ENCODE measurements at regions not wholly inside any gene's neighbourhood (a gene's known extent, or its start where the extent isn't known, plus 50 kb on each side); places are given as distances from the start of the nearest gene placed in this dataset.
A peak's percentile ranks its signal among the peaks of the same experiment; 100 is the strongest.
"Not testable (repeated sequence)": the region's sequence is repeated elsewhere in the genome, so short reads cannot be mapped to it uniquely, and the experiment has no call there.

DNA sequence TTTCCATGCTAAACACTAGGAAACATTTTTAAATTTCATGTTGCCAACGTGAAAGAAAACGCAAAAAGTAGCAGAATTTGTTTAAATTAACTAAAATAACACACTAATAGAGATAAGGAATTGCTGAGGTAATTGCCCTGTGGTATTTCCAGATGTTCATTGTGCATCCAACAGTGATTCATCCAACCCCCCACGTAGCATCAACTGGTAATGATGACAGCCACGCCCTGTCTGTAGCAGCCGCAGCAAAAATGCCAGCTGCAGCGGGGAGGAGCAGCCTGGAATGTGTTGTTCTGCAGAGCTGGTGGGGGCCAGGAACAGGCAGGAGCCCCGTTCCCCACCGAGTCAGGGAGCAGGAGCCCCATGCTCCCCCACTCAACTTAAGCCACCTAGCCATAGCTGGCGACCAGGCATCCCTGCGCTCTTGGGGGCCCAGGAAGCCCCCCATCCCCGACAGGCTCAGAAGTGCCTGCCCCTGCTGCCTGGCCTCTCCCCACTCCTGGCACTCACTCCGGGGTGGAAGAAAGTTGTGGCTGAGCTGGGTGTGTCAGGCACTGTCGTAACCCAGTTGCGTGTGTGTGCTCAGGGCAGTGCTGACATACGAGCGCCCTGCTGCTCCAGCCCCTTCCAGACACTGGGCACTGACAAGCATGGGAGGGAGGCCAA, 695.1 kb upstream of the ACVR2A start:
- DNase-seq (ENCODE audit: low read depth) = no peak
- no peak overlapping the region for H3K4me3 ChIP-seq (ENCODE audit: low read depth, low read length)
- TF ChIP-seq, protein P1, sequence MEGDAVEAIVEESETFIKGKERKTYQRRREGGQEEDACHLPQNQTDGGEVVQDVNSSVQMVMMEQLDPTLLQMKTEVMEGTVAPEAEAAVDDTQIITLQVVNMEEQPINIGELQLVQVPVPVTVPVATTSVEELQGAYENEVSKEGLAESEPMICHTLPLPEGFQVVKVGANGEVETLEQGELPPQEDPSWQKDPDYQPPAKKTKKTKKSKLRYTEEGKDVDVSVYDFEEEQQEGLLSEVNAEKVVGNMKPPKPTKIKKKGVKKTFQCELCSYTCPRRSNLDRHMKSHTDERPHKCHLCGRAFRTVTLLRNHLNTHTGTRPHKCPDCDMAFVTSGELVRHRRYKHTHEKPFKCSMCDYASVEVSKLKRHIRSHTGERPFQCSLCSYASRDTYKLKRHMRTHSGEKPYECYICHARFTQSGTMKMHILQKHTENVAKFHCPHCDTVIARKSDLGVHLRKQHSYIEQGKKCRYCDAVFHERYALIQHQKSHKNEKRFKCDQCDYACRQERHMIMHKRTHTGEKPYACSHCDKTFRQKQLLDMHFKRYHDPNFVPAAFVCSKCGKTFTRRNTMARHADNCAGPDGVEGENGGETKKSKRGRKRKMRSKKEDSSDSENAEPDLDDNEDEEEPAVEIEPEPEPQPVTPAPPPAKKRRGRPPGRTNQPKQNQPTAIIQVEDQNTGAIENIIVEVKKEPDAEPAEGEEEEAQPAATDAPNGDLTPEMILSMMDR (IDR thresholded peaks at IDR 0.05; ENCODE audit: control insufficient read depth, extremely low read depth, insufficient read depth) = no peak

DNA sequence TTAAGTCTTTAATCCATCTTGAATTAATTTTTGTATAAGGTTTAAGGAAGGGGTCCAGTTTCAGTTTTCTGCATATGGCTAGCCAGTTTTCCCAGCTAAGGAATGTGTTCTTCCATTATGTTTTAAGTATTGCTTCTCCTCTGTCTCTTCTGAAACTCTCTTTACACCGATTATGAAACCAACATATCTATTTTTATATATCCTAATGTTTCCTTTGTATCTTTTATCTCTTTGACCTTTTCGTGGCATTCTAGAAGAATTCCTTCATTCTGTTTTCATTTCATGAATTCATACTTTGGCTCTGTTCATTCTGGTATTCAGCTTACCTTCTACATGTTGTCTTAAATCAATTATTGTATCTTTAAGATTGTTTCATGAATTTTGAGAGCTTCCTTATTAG, 697.0 kb upstream of the ACVR2A start:
- TF ChIP-seq, protein P1 (IDR thresholded peaks at IDR 0.05; ENCODE audit: control insufficient read depth, extremely low read depth, insufficient read depth) = no peak
- H3K4me3 ChIP-seq (ENCODE audit: low read depth, low read length) = no peak overlapping the region
- no peak for DNase-seq (ENCODE audit: low read depth)

DNA sequence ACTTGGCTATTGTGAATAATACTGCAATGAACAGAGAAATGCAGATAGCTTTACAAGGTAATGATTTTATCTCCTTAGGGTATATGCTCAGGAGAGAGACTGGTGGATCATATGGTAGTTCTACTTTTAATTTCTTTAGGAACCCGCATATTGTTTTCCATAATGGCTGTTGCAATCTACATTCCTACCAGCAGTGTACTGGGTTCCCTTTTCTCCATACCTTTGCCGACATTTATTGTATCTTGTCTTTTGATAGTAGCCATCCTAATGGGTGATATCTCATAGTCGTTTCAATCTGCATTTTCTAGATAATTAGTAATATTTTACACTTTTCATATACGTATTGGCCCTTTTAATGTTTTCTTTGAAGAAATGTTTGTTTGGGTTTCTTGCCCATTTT, 702.9 kb upstream of the ACVR2A start:
- TF ChIP-seq, protein P1 (IDR thresholded peaks at IDR 0.05; ENCODE audit: control insufficient read depth, extremely low read depth, insufficient read depth) = no peak
- H3K4me3 ChIP-seq (ENCODE audit: low read depth, low read length) = no peak overlapping the region

DNA sequence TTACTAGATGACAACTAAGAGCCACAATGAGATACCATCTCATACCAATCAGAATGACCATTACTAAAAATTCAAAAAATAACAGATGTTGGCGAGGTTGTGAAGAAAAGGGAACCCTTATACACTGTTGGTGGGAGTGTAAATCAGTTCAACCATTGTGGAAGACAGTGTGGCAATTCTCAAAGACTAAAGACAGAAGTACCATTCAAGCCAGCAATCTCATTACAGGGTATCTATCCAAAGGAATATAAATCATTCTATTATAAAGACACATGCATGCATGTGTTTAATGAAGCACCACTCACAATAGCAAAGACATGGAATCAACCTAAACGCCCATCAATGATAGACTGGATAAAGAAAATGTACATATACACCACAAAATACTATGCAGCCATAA, 705.1 kb upstream of the ACVR2A start:
- not testable (repeated sequence) for DNase-seq (ENCODE audit: low read depth); H3K4me3 ChIP-seq (ENCODE audit: low read depth, low read length)

More for the DNA sequence above, 702.9 kb upstream of the ACVR2A start:
- no peak for DNase-seq (ENCODE audit: low read depth)

DNA sequence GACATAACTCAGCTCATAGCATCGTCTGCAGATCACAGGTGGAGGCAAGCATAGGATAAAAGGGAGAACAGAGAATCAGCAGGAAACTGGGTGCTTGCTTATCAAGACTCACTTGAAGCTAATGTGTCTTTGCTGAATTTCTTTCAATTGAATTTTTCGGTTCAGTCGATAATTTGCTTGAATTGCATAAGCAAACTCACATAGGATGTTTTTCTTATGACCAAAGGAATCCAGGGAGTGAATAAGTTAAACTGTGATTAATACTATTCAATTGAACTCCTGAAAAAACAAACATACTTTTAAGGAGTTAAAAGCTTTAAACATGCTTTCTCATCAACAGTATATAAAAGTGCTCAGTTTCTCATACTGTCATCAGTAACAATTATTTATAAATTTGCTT, 707.1 kb upstream of the ACVR2A start:
- DNase-seq (ENCODE audit: low read depth) = no peak
- TF ChIP-seq, protein P1 (IDR thresholded peaks at IDR 0.05; ENCODE audit: control insufficient read depth, extremely low read depth, insufficient read depth) = no peak
- no peak overlapping the region for H3K4me3 ChIP-seq (ENCODE audit: low read depth, low read length)

DNA sequence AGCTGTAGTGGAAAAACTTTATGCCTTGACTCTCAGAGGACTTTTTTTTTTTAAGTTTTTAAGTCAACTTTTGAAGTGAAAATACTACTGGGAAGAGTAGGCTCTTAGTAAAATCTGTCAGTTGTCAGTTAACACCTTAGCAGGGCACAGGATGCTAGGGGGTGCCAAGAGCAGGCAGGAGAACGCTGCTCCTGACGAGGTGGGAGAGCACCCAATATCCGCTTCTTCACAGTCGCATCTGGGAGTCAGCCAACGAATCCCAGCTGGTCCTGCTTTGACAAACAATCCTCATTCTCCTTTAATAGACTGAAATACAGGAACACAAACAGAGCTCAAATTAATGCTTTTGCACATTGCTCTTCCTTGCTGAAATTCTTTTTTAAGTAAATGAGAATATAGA, 709.5 kb upstream of the ACVR2A start:
- DNase-seq (ENCODE audit: low read depth) = no peak
- TF ChIP-seq, protein P1 (IDR thresholded peaks at IDR 0.05; ENCODE audit: control insufficient read depth, extremely low read depth, insufficient read depth) = no peak
- no peak overlapping the region for H3K4me3 ChIP-seq (ENCODE audit: low read depth, low read length)

DNA sequence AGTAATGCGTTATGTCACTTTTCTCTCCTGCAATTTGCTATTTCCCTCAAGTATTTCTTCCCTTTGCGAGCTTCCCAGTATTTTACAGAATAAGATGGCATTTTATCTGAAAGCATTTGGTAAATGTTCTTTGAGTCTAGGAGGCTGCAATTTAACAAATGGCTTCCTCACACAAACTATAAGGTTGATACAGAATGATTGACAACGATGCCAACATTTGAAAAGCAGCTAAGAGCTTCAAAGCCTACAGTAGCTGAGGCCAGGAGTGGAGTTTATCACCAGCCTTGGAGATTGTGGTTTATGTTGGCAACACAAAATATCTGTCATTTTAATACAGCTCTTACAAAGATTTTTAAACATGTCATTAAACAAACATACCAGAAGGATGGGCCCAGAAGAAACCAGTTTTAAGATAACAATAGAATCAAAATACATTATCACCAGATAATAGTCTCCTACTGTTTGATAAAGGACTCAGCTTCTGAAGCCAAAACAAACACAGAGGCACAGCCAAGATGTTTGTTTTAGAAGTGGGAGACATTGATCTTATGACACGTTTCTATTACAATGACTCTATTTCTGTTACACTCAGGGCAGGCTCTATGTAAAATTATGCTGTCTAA, 711.4 kb upstream of the ACVR2A start:
- TF ChIP-seq, protein P1 (IDR thresholded peaks at IDR 0.05; ENCODE audit: control insufficient read depth, extremely low read depth, insufficient read depth) = no peak
- no peak overlapping the region for H3K4me3 ChIP-seq (ENCODE audit: low read depth, low read length)
- DNase-seq (ENCODE audit: low read depth) = peak; percentile 91
